IMR-90 (cell line): ENCODE measurements at regions not wholly inside any gene's neighbourhood (a gene's known extent, or its start where the extent isn't known, plus 50 kb on each side); places are given as distances from the start of the nearest gene placed in this dataset.

ENCODE experiments used
- ATAC-seq: fragments of 200-7000 bp; cut with Tn5 transposase; 2 replicates; pipeline ENCODE4 v1.9.1; 2020; ENCODE audit warnings: low read depth, mild to moderate bottlenecking, moderate library complexity
- BruUV-seq: library from RNA; stranded (reverse); fragments of 400-500 nt; replicated peaks from 2 replicates; lab custom pipeline; 2021; lab: Mats Ljungman, UMichigan
- CTCF ChIA-PET: fragments of 300-600 bp; formaldehyde crosslinking; extraction: SDS; loops from one replicate; lab custom pipeline; 2021; ENCODE audit warnings: antibody characterized with exemption; lab: Yijun Ruan, JAX
- POLR2A ChIA-PET: fragments of 300-600 bp; sonication (Branson Sonifier 250); formaldehyde crosslinking; loops from one replicate; lab custom pipeline; 2022; ENCODE audit warnings: antibody characterized with exemption; ENCODE audit not compliant: unreplicated experiment; lab: Charles Lee
- DNase-seq: peaks from one replicate; pipeline ENCODE4 v3.0.0; 2013
- H2AFZ ChIP-seq: replicated peaks from 2 replicates; pipeline ENCODE3; 2013; ENCODE audit warnings: low read length, mild to moderate bottlenecking; ENCODE audit not compliant: poor library complexity
- H2AK5ac ChIP-seq: 2 replicates; pipeline ENCODE4 v1.6.1; 2013; ENCODE audit warnings: low read depth, low read length, inconsistent platforms
- H2AK9ac ChIP-seq: replicated peaks from 2 replicates; pipeline ENCODE3; 2013; ENCODE audit warnings: mild to moderate bottlenecking, low read depth, low read length, moderate library complexity; ENCODE audit not compliant: poor library complexity
- H2BK120ac ChIP-seq: 2 replicates; pipeline ENCODE4 v1.6.1; 2013; ENCODE audit warnings: low read depth, low read length, inconsistent platforms
- H2BK15ac ChIP-seq: 3 replicates; pipeline ENCODE4 v1.6.1; 2013; ENCODE audit warnings: low read depth, low read length, inconsistent platforms
- H2BK20ac ChIP-seq: 2 replicates; pipeline ENCODE4 v1.6.1; 2013; ENCODE audit warnings: low read depth, mild to moderate bottlenecking, inconsistent platforms, low read length, moderate library complexity
- H2BK5ac ChIP-seq: 2 replicates; pipeline ENCODE4 v1.6.1; 2013; ENCODE audit warnings: mild to moderate bottlenecking, low read depth, low read length, inconsistent platforms; ENCODE audit not compliant: poor library complexity, severe bottlenecking
- H3K14ac ChIP-seq: replicated peaks from 2 replicates; pipeline ENCODE4 v1.6.1; 2013; ENCODE audit warnings: low read depth, low read length, inconsistent platforms
- H3K18ac ChIP-seq: 2 replicates; pipeline ENCODE4 v1.6.1; 2013; ENCODE audit warnings: low read depth, low read length, control low read depth
- H3K23ac ChIP-seq: 2 replicates; pipeline ENCODE4 v1.6.1; 2013; ENCODE audit warnings: low read depth, low read length, inconsistent platforms
- H3K27ac ChIP-seq: 2 replicates; pipeline ENCODE4 v1.5.1; 2013; ENCODE audit warnings: mild to moderate bottlenecking, control low read depth, low read length; ENCODE audit not compliant: insufficient read depth
- H3K27me3 ChIP-seq: 2 replicates; pipeline ENCODE4 v1.6.1; 2013; ENCODE audit warnings: low read length; ENCODE audit not compliant: control insufficient read depth, insufficient read depth
- H3K36me3 ChIP-seq: 2 replicates; pipeline ENCODE4 v1.6.1; 2013; ENCODE audit warnings: low read length, mixed read lengths; ENCODE audit not compliant: control insufficient read depth, insufficient read depth
- H3K4ac ChIP-seq: 2 replicates; pipeline ENCODE4 v1.6.1; 2013; ENCODE audit warnings: low read depth, low read length, inconsistent platforms
- H3K4me1 ChIP-seq: 2 replicates; pipeline ENCODE4 v1.6.1; 2013; ENCODE audit warnings: low read length, mixed read lengths; ENCODE audit not compliant: control insufficient read depth, insufficient read depth
- H3K4me2 ChIP-seq: 2 replicates; pipeline ENCODE4 v1.6.1; 2013; ENCODE audit warnings: low read depth, mild to moderate bottlenecking, control low read depth, low read length, moderate library complexity
- H3K4me3 ChIP-seq: 2 replicates; pipeline ENCODE4 v1.5.1; 2013; ENCODE audit warnings: low read depth, mild to moderate bottlenecking, control low read depth, low read length, moderate library complexity; ENCODE audit not compliant: insufficient read depth
- H3K56ac ChIP-seq: 2 replicates; pipeline ENCODE4 v1.6.1; 2013; ENCODE audit warnings: low read length, inconsistent platforms; ENCODE audit not compliant: insufficient read depth; ENCODE audit errors: extremely low read depth
- H3K79me1 ChIP-seq, 2 experiments: 2 replicates each; pipeline ENCODE4 v1.6.1; 2013; ENCODE audit warnings: low read length in 2 of 2, inconsistent platforms in 1 of 2, low read depth in 1 of 2
- H3K9ac ChIP-seq: 2 replicates; pipeline ENCODE4 v1.6.1; 2013; ENCODE audit warnings: low read depth, low read length, control low read depth
- H3K9me1 ChIP-seq: 2 replicates; pipeline ENCODE4 v1.6.1; 2013; ENCODE audit warnings: low read length, inconsistent platforms; ENCODE audit not compliant: insufficient read depth
- H3K9me3 ChIP-seq: 2 replicates; pipeline ENCODE4 v1.6.1; 2013; ENCODE audit warnings: low read length; ENCODE audit not compliant: control insufficient read depth, insufficient read depth
- H4K20me1 ChIP-seq: 2 replicates; pipeline ENCODE4 v1.6.1; 2013; ENCODE audit warnings: low read length, inconsistent platforms; ENCODE audit not compliant: insufficient read depth
- H4K5ac ChIP-seq: 2 replicates; pipeline ENCODE4 v1.6.1; 2013; ENCODE audit warnings: mild to moderate bottlenecking, low read depth, low read length, control low read depth
- H4K8ac ChIP-seq, 2 experiments: 2 replicates each; pipeline ENCODE4 v1.6.1; 2013; ENCODE audit warnings: low read depth in 2 of 2, low read length in 2 of 2, control low read depth in 1 of 2, inconsistent platforms in 1 of 2
- H4K91ac ChIP-seq: 2 replicates; pipeline ENCODE4 v1.6.1; 2013; ENCODE audit warnings: low read depth, low read length, inconsistent platforms; ENCODE audit not compliant: insufficient read depth
- BHLHE40 ChIP-seq: fragments of 150-350 bp; IDR thresholded peaks from 2 replicates; pipeline ENCODE4 v1.6.1; 2016; ENCODE audit warnings: mild to moderate bottlenecking, low read depth, low read length
- CEBPB ChIP-seq: IDR thresholded peaks from 2 replicates; pipeline ENCODE4 v1.6.1; 2012; ENCODE audit warnings: low read depth, low read length, improper control_type of control experiment
- CHD1 ChIP-seq: IDR thresholded peaks from 2 replicates; pipeline ENCODE4 v1.6.1; 2012; ENCODE audit warnings: low read depth, low read length, improper control_type of control experiment
- CTCF ChIP-seq: conservative IDR thresholded peaks from 2 replicates; pipeline ENCODE4 v1.5.1; 2012; ENCODE audit warnings: mild to moderate bottlenecking, low read depth, low read length, improper control_type of control experiment
- ELK1 ChIP-seq: fragments of 150-350 bp; IDR thresholded peaks from 2 replicates; pipeline ENCODE4 v1.6.1; 2016; ENCODE audit warnings: low read depth, mild to moderate bottlenecking, low read length, moderate library complexity, borderline replicate concordance
- FOS ChIP-seq: fragments of 150-350 bp; IDR thresholded peaks from 2 replicates; pipeline ENCODE4 v1.6.1; 2016; ENCODE audit warnings: low read depth, low read length
- MAFK ChIP-seq: IDR thresholded peaks from 2 replicates; pipeline ENCODE4 v1.6.1; 2012; ENCODE audit warnings: low read depth, low read length, improper control_type of control experiment
- MAZ ChIP-seq: IDR thresholded peaks from 2 replicates; pipeline ENCODE4 v1.6.1; 2012; ENCODE audit warnings: low read depth, mild to moderate bottlenecking, low read length, improper control_type of control experiment, moderate library complexity, borderline replicate concordance
- MXI1 ChIP-seq: IDR thresholded peaks from 2 replicates; pipeline ENCODE4 v1.6.1; 2012; ENCODE audit warnings: low read depth, mild to moderate bottlenecking, low read length, moderate library complexity, borderline replicate concordance
- NFE2L2 ChIP-seq: fragments of 150-350 bp; IDR thresholded peaks from 2 replicates; pipeline ENCODE4 v1.6.1; 2016; ENCODE audit warnings: low read depth, mild to moderate bottlenecking, low read length
- POLR2A ChIP-seq: IDR thresholded peaks from 2 replicates; pipeline ENCODE4 v1.6.1; 2012; ENCODE audit warnings: mild to moderate bottlenecking, low read depth, low read length
- RAD21 ChIP-seq: IDR thresholded peaks from 2 replicates; pipeline ENCODE4 v1.6.1; 2012; ENCODE audit warnings: low read length, improper control_type of control experiment
- RCOR1 ChIP-seq: IDR thresholded peaks from 2 replicates; pipeline ENCODE4 v1.6.1; 2012; ENCODE audit warnings: mild to moderate bottlenecking, low read length, improper control_type of control experiment; ENCODE audit not compliant: insufficient replicate concordance
- RFX5 ChIP-seq: IDR thresholded peaks from 2 replicates; pipeline ENCODE4 v1.8.0; 2012; ENCODE audit warnings: low read depth, mild to moderate bottlenecking, low read length, moderate library complexity
- SMC3 ChIP-seq: fragments of 150-350 bp; IDR thresholded peaks from 2 replicates; pipeline ENCODE4 v1.6.1; 2016; ENCODE audit warnings: low read depth, mild to moderate bottlenecking, antibody characterized with exemption, low read length, moderate library complexity
- USF2 ChIP-seq: fragments of 150-350 bp; IDR thresholded peaks from 2 replicates; pipeline ENCODE4 v1.6.1; 2017; ENCODE audit warnings: mild to moderate bottlenecking, antibody characterized with exemption, low read length, low read depth
- WGBS, 2 experiments: methylation state at CpG; one replicate each; pipeline versions ENCODE4 v1.1.5 to v1.1.7; 2013; ENCODE audit warnings: missing lambda C conversion rate in 2 of 2; ENCODE audit not compliant: insufficient read length in 1 of 2; ENCODE audit errors: extremely low coverage in 2 of 2; 5-methylcytosine and 5-hydroxymethylcytosine counted together
- dilution Hi-C: fragments of 300-500 bp; cut with HindIII; formaldehyde crosslinking; loops from one replicate; pipeline ENCODE4 v1.14.3; 2018; ENCODE audit warnings: low sequenced_read_pairs; ENCODE audit not compliant: unreplicated experiment
- in situ Hi-C: fragments of 300-500 bp; cut with MboI; formaldehyde crosslinking; loops from 3 replicates; pipeline ENCODE4 v1.14.3; 2019; ENCODE audit warnings: low sequenced_read_pairs, inconsistent platforms, mixed read lengths
- intact Hi-C: fragments of 100-400 bp; cut with micrococcal nuclease; formaldehyde crosslinking; loops from 2 replicates; pipeline ENCODE4 v1.10.0; 2022

- H3K4me2 ChIP-seq, result 0 out of 2 replicates have a peak overlapping the region, but pooled peaks have one; percentile 35
- no peaks in the 10 kb centered on the region for H3K9me1 ChIP-seq
- intact Hi-C loops, result no loop called here
Measured at GRCh38 chr7:16963044-16963443, 81.3 kb upstream of the AGR3 start.

More at GRCh38 chr7:16963044-16963443, 81.3 kb upstream of the AGR3 start:
- H3K4me1 ChIP-seq, result peaks cover 6% of the 10 kb centered on the region; the same call in 1 of the 2 replicates
- H3K79me1 ChIP-seq, result no peaks in the 10 kb centered on the region
- no CpG with 5 or more reads among the region's 5 CpGs for WGBS, 2 experiments
- no peak overlapping the region for H4K91ac ChIP-seq
- no peaks in the 10 kb centered on the region for H3K9me3 ChIP-seq
- H2BK120ac ChIP-seq, result no peak overlapping the region
- H4K20me1 ChIP-seq, result no peaks in the 10 kb centered on the region
- peak; percentile 16 for DNase-seq
- TF ChIP-seq MAFK, result no peak
- TF ChIP-seq MAZ, result no peak
- TF ChIP-seq RFX5, result no peak
- TF ChIP-seq SMC3, result no peak
- TF ChIP-seq MXI1, result no peak
- TF ChIP-seq CTCF, result no peak
- no peak for TF ChIP-seq POLR2A
- no peak for TF ChIP-seq CHD1
- no peak for TF ChIP-seq FOS
- TF ChIP-seq USF2, result no peak
- no peak for TF ChIP-seq RCOR1
- TF ChIP-seq NFE2L2, result no peak
- TF ChIP-seq BHLHE40, result no peak
- no peak for TF ChIP-seq CEBPB
- TF ChIP-seq RAD21, result no peak
- TF ChIP-seq ELK1, result no peak
- H3K36me3 ChIP-seq, result no peaks in the 10 kb centered on the region
- no peak overlapping the region for H3K56ac ChIP-seq
- dilution Hi-C loops, result no loop called here
- no peak overlapping the region for H2AK5ac ChIP-seq
- no peak overlapping the region for H3K23ac ChIP-seq
- ChIA-PET CTCF (interaction anchor here (1.6 kb wide), 1 partner anchor 20 kb away, joined by 7 read pairs; no protein-coding TSS in a partner anchor), POLR2A (no interaction called here)
- ATAC-seq, result no peak
- no peaks in the 10 kb centered on the region for H3K27me3 ChIP-seq
- H2BK20ac ChIP-seq, result no peak overlapping the region
- no peak overlapping the region for H3K4ac ChIP-seq
- no peak overlapping the region for H3K9ac ChIP-seq
- BruUV-seq, result no TSS peak
- no peak overlapping the region for H3K4me3 ChIP-seq
- in situ Hi-C loops, result no loop called here
- no peak overlapping the region for H2AFZ ChIP-seq
- H2BK5ac ChIP-seq, result no peak overlapping the region
- H3K14ac ChIP-seq, result no peak overlapping the region
- no peak overlapping the region for H4K8ac ChIP-seq
- no peak overlapping the region for H3K18ac ChIP-seq
- no peak overlapping the region for H4K5ac ChIP-seq
- H2BK15ac ChIP-seq, result no peak overlapping the region
- no peak overlapping the region for H2AK9ac ChIP-seq
- no peak overlapping the region for H3K27ac ChIP-seq
